Keratinocyte (primary cell): ENCODE measurements at regions not wholly inside any gene's neighbourhood (a gene's known extent, or its start where the extent isn't known, plus 50 kb on each side); places are given as distances from the start of the nearest gene placed in this dataset.

Experiments
- DNase-seq: peaks from one replicate; pipeline ENCODE4 v3.0.0-alpha.2; 2011; ENCODE audit warnings: low read depth, missing footprints, low spot score
- FAIRE-seq: peaks from 2 replicates; lab custom pipeline; 2011; peaks lifted over from hg19 to GRCh38; lab: Jason Lieb, UNC
- H2AFZ ChIP-seq: 2 replicates; pipeline ENCODE4 v1.6.0; 2012; ENCODE audit warnings: low read length, control low read depth, inconsistent platforms; ENCODE audit not compliant: control insufficient read depth
- H3K27ac ChIP-seq: 2 replicates; pipeline ENCODE4 v1.5.1; 2011; ENCODE audit warnings: low read length; ENCODE audit not compliant: control insufficient read depth, insufficient read depth
- H3K27me3 ChIP-seq: 3 replicates; pipeline ENCODE4 v1.6.0; 2011; ENCODE audit warnings: low read length; ENCODE audit not compliant: control insufficient read depth, insufficient read depth; ENCODE audit errors: extremely low read depth
- H3K36me3 ChIP-seq, 2 experiments: 2 replicates in 1 of 2; 3 replicates in 1 of 2; pipeline ENCODE4 v1.5.1; 2011; ENCODE audit warnings: low read length in 2 of 2, mild to moderate bottlenecking in 1 of 2; ENCODE audit not compliant: control insufficient read depth in 2 of 2, insufficient read depth in 2 of 2; ENCODE audit errors: extremely low read depth in 1 of 2
- H3K4me1 ChIP-seq: 3 replicates; pipeline ENCODE4 v1.5.1; 2011; ENCODE audit warnings: low read length; ENCODE audit not compliant: control insufficient read depth, insufficient read depth; ENCODE audit errors: extremely low read depth
- H3K4me2 ChIP-seq: 3 replicates; pipeline ENCODE4 v1.6.0; 2011; ENCODE audit warnings: low read depth, low read length; ENCODE audit not compliant: control insufficient read depth, insufficient read depth; ENCODE audit errors: extremely low read depth
- H3K4me3 ChIP-seq, 3 experiments: fragments of 200-600 bp in 1 of 3; sonication (generic) in 1 of 3; 2 replicates in 2 of 3; 3 replicates in 1 of 3; pipeline ENCODE4 v1.5.1; 2011 to 2016; ENCODE audit warnings: low read length in 3 of 3, mild to moderate bottlenecking in 3 of 3, control low read depth in 2 of 3, inconsistent platforms in 1 of 3, low read depth in 1 of 3, mixed read lengths in 1 of 3, mixed run types in 1 of 3, moderate library complexity in 1 of 3; ENCODE audit not compliant: control insufficient read depth in 2 of 3, insufficient read depth in 2 of 3; ENCODE audit errors: extremely low read depth in 1 of 3
- H3K79me2 ChIP-seq: 2 replicates; pipeline ENCODE4 v1.6.0; 2012; ENCODE audit warnings: low read length; ENCODE audit not compliant: control insufficient read depth, insufficient read depth
- H3K9ac ChIP-seq: 3 replicates; pipeline ENCODE4 v1.6.0; 2011; ENCODE audit warnings: low read length; ENCODE audit not compliant: control insufficient read depth, insufficient read depth; ENCODE audit errors: extremely low read depth
- H3K9me1 ChIP-seq: 3 replicates; pipeline ENCODE4 v1.6.0; 2011; ENCODE audit warnings: low read length; ENCODE audit not compliant: control insufficient read depth, insufficient read depth; ENCODE audit errors: extremely low read depth
- H3K9me3 ChIP-seq: 2 replicates; pipeline ENCODE4 v1.5.1; 2012; ENCODE audit warnings: low read depth, low read length; ENCODE audit not compliant: control insufficient read depth
- H4K20me1 ChIP-seq: 3 replicates; pipeline ENCODE4 v1.6.0; 2011; ENCODE audit warnings: low read length; ENCODE audit not compliant: control insufficient read depth, insufficient read depth; ENCODE audit errors: extremely low read depth
- CTCF ChIP-seq, 3 experiments: IDR thresholded peaks in 1 of 3; conservative IDR thresholded peaks in 1 of 3; optimal IDR thresholded peaks in 1 of 3; 2 replicates in 2 of 3; 3 replicates in 1 of 3; pipeline versions ENCODE3 to v1.5.1; 2011; ENCODE audit warnings: low read length in 3 of 3, mild to moderate bottlenecking in 3 of 3, moderate library complexity in 2 of 3, control low read depth in 1 of 3, inconsistent platforms in 1 of 3; ENCODE audit not compliant: insufficient read depth in 2 of 3; ENCODE audit errors: extremely low read depth in 1 of 3
- EZH2 ChIP-seq: IDR thresholded peaks from one replicate; pipeline ENCODE4 v1.6.1; 2012; ENCODE audit warnings: inconsistent platforms, mild to moderate bottlenecking, low read length, moderate library complexity
- dilution Hi-C: fragments of 300-500 bp; cut with MboI; formaldehyde crosslinking; loops from one replicate; pipeline ENCODE4 v1.7.0; 2020; ENCODE audit warnings: low sequenced_read_pairs; ENCODE audit not compliant: extremely low pct_ligation_motif_present

GRCh38 chr11:116302756-116303155, 470.0 kb downstream of the BUD13 start:
- dilution Hi-C loops: no loop called here
- FAIRE-seq: no peak
- H3K36me3 ChIP-seq: no peaks in the 10 kb centered on the region
- H3K9me3 ChIP-seq: no peaks in the 10 kb centered on the region
- H4K20me1 ChIP-seq: no peaks in the 10 kb centered on the region
- H3K79me2 ChIP-seq: no peaks in the 10 kb centered on the region
- H3K4me1 ChIP-seq: no peaks in the 10 kb centered on the region
- no peaks in the 10 kb centered on the region for H3K27me3 ChIP-seq
- no peak overlapping the region for H2AFZ ChIP-seq
- no peak for DNase-seq
- no peak overlapping the region for H3K9ac ChIP-seq
- H3K9me1 ChIP-seq: no peaks in the 10 kb centered on the region
- H3K4me3 ChIP-seq: no peak overlapping the region
- H3K4me2 ChIP-seq: no peak overlapping the region
- H3K27ac ChIP-seq: no peak overlapping the region
- TF ChIP-seq EZH2 (no peak), CTCF (optimal IDR thresholded peaks at IDR 0.05 in 1 of 3, IDR thresholded peaks at IDR 0.05 in 1 of 3, conservative IDR thresholded peaks at IDR 0.05 in 1 of 3; ENCODE audit: extremely low read depth in 1 of 3, insufficient read depth in 2 of 3, low read length in 3 of 3) (no peak)

- H2AFZ ChIP-seq: no peak overlapping the region
- no peak overlapping the region for H3K4me2 ChIP-seq
- no peaks in the 10 kb centered on the region for H3K9me3 ChIP-seq
- no peaks in the 10 kb centered on the region for H3K27me3 ChIP-seq
- H3K9me1 ChIP-seq: no peaks in the 10 kb centered on the region
- no peaks in the 10 kb centered on the region for H3K4me1 ChIP-seq
- no peaks in the 10 kb centered on the region for H4K20me1 ChIP-seq
- no peak for FAIRE-seq
- no peak for DNase-seq
- no peaks in the 10 kb centered on the region for H3K79me2 ChIP-seq
- no peak overlapping the region for H3K9ac ChIP-seq
- no peak for TF ChIP-seq EZH2
- no peak for TF ChIP-seq CTCF (optimal IDR thresholded peaks at IDR 0.05 in 1 of 3, IDR thresholded peaks at IDR 0.05 in 1 of 3, conservative IDR thresholded peaks at IDR 0.05 in 1 of 3; ENCODE audit: extremely low read depth in 1 of 3, insufficient read depth in 2 of 3, low read length in 3 of 3)
- dilution Hi-C loops: no loop called here
- H3K4me3 ChIP-seq: no peak overlapping the region
- no peak overlapping the region for H3K27ac ChIP-seq
- no peaks in the 10 kb centered on the region for H3K36me3 ChIP-seq
These were observed 471.6 kb downstream of the BUD13 start for GRCh38 chr11:116301141-116301540.
